COR-L47 (cell line): ENCODE measurements at regions not wholly inside any gene's neighbourhood (a gene's known extent, or its start where the extent isn't known, plus 50 kb on each side); places are given as distances from the start of the nearest gene placed in this dataset.

Experiments used
- DNase-seq: peaks from one replicate; lab custom pipeline; 2025; lab: John Stamatoyannopoulos, UW

- DNase-seq, result no peak
Observed at GRCh38 chr7:35581605-35582210, 113.2 kb downstream of the HERPUD2 start.

- no peak for DNase-seq
Observed at GRCh38 chr7:35576031-35576573, 118.8 kb downstream of the HERPUD2 start.

- DNase-seq, result no peak
Observed at GRCh38 chr7:35571611-35572240, 123.2 kb downstream of the HERPUD2 start.

GRCh38 chr7:35570937-35571336 is 124.0 kb downstream of the HERPUD2 start:
- no peak for DNase-seq

- DNase-seq, result peak; percentile 36
Observed at GRCh38 chr7:35565927-35566326, 129.0 kb downstream of the HERPUD2 start.

GRCh38 chr7:35558841-35559240 is 136.1 kb downstream of the HERPUD2 start:
- no peak for DNase-seq

- no peak for DNase-seq
Observed at GRCh38 chr7:35556515-35557471, 138.1 kb downstream of the HERPUD2 start.

- no peak for DNase-seq
Observed at GRCh38 chr7:35555934-35556333, 139.0 kb downstream of the HERPUD2 start.

- no peak for DNase-seq
Observed at GRCh38 chr7:35555386-35555785, 139.5 kb downstream of the HERPUD2 start.

- DNase-seq, result no peak
Observed at GRCh38 chr7:35553519-35553918, 141.4 kb downstream of the HERPUD2 start.

GRCh38 chr7:35552691-35553090 is 142.2 kb downstream of the HERPUD2 start:
- no peak for DNase-seq

GRCh38 chr7:35551321-35552081 is 143.4 kb downstream of the HERPUD2 start:
- no peak for DNase-seq

GRCh38 chr7:35550831-35551230 is 144.1 kb downstream of the HERPUD2 start:
- no peak for DNase-seq

GRCh38 chr7:35549781-35550180 is 145.2 kb downstream of the HERPUD2 start:
- DNase-seq, result no peak

- no peak for DNase-seq
Observed at GRCh38 chr7:35548291-35548690, 146.6 kb downstream of the HERPUD2 start.

- DNase-seq, result no peak
Observed at GRCh38 chr7:35546691-35547429, 148.1 kb downstream of the HERPUD2 start.

- no peak for DNase-seq
Observed at GRCh38 chr7:35545831-35546230, 149.1 kb downstream of the HERPUD2 start.

- DNase-seq, result no peak
Observed at GRCh38 chr7:35544028-35544742, 150.8 kb downstream of the HERPUD2 start.

- peak; percentile 55 for DNase-seq
Observed at GRCh38 chr7:35537067-35538023, 157.6 kb downstream of the HERPUD2 start.
